Activated CD4-positive, alpha-beta memory T cell treated with anti-CD3 and anti-CD28 coated beads, Interleukin-2, amount 10 ng/mL, durations not matched to agents 7 days and 5 days (primary cell): ENCODE measurements at regions not wholly inside any gene's neighbourhood (a gene's known extent, or its start where the extent isn't known, plus 50 kb on each side); places are given as distances from the start of the nearest gene placed in this dataset.
A peak's percentile ranks its signal among the peaks of the same experiment; 100 is the strongest.
"Not testable (repeated sequence)": the region's sequence is repeated elsewhere in the genome, so short reads cannot be mapped to it uniquely, and the experiment has no call there.

ENCODE experiments used
- CTCF ChIA-PET: fragments of 350-600 bp; sonication (Branson Sonifier 250); formaldehyde crosslinking; loops from one replicate; lab custom pipeline; 2021; ENCODE audit warnings: antibody characterized with exemption, inconsistent platforms; lab: Charles Lee
- POLR2A ChIA-PET: fragments of 350-600 bp; sonication (Branson Sonifier 250); formaldehyde crosslinking; loops from one replicate; lab custom pipeline; 2021; ENCODE audit warnings: antibody characterized with exemption; lab: Charles Lee
- DNase-seq: peaks from one replicate; pipeline ENCODE4 v3.0.0-alpha.2; 2020
- H3K27ac Mint-ChIP-seq: one replicate; pipeline ENCODE4 v1.8.0; 2021; ENCODE audit warnings: mild to moderate bottlenecking, mixed read lengths
- H3K27me3 Mint-ChIP-seq: one replicate; pipeline ENCODE4 v1.8.0; 2021; ENCODE audit warnings: mixed read lengths
- H3K36me3 Mint-ChIP-seq: one replicate; pipeline ENCODE4 v1.8.0; 2021; ENCODE audit warnings: low read depth, mixed read lengths
- H3K4me1 Mint-ChIP-seq: one replicate; pipeline ENCODE4 v1.8.0; 2021; ENCODE audit warnings: mixed read lengths
- H3K4me3 Mint-ChIP-seq: one replicate; pipeline ENCODE4 v1.8.0; 2021; ENCODE audit warnings: mild to moderate bottlenecking, mixed read lengths
- H3K9me3 Mint-ChIP-seq: one replicate; pipeline ENCODE4 v1.8.0; 2021; ENCODE audit warnings: mixed read lengths

GRCh38 chr20:52306477-52306876 lies 114.9 kb upstream of the ZFP64 start:
- no peaks in the 10 kb centered on the region for H3K36me3 Mint-ChIP-seq
- H3K27ac Mint-ChIP-seq = no peak overlapping the region
- no peaks in the 10 kb centered on the region for H3K9me3 Mint-ChIP-seq
- no peaks in the 10 kb centered on the region for H3K27me3 Mint-ChIP-seq
- no peak for DNase-seq
- ChIA-PET CTCF (no interaction called here), POLR2A (interaction anchor here (0.7 to 1.2 kb wide), 3 partner anchors 13 to 909 kb away, joined by 3 read pairs; no protein-coding TSS in a partner anchor)
- no peak overlapping the region for H3K4me3 Mint-ChIP-seq
- peaks cover 20% of the 10 kb centered on the region for H3K4me1 Mint-ChIP-seq

DNA sequence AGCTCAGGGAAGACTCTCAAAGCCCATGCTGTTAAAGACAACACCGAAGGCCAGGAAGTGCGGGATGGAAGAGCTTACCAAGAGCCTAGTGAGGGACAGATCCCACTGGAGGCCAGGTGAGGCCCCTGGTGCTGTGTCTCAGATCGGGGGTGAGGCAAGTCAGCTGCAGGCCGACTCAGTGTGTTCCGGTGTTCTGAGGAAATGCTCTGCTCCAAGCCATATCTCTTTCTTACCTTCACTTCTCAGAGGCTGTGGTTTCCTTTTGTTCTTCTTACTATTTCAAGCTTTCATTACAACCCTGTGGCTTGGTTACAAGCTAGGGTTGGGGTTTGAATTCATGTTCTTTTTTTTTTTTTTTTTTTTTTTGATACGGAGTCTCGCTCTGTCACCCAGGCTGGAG lies 114.3 kb upstream of the ZFP64 start:
- H3K4me3 Mint-ChIP-seq = no peak overlapping the region
- H3K36me3 Mint-ChIP-seq = no peaks in the 10 kb centered on the region
- H3K9me3 Mint-ChIP-seq = no peaks in the 10 kb centered on the region
- ChIA-PET CTCF (interaction anchor here (0.6 kb wide), 1 partner anchor 32 kb away, joined by 3 read pairs; no protein-coding TSS in a partner anchor), POLR2A (interaction anchor here (0.7 to 1.2 kb wide), 3 partner anchors 12 to 909 kb away, joined by 3 read pairs; no protein-coding TSS in a partner anchor)
- peak overlapping the region; percentile 37 for H3K27ac Mint-ChIP-seq
- peak; percentile 26 for DNase-seq
- H3K4me1 Mint-ChIP-seq = peaks cover 20% of the 10 kb centered on the region
- H3K27me3 Mint-ChIP-seq = no peaks in the 10 kb centered on the region

DNA sequence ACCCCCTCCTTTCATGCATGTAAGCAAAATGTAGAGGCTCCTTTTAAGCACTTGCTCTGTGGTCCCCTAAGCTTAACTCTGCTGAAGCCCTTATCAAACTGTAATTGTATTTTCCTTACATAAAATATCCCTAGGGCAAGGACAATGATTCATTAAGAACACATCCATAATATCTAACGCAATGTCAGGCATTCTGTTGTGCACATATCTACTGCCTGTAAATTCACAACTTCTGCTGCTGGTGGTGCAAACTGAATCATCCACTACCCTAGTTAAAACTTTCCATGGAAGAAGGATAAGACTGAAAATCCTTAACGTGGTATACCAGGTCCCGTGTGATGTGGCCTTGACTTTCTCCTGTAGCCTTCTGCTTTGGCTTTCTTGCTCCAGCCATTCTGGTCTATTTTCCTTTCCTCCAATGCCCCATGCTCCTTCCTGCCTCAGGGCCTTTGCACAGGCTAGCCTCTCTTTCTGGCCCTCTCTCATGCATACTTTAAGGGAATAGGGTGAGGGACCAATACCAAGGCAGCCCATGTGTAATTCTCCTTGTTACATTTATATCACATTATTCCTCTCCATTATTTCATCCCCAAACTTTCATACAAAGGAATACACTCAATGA lies 113.6 kb upstream of the ZFP64 start:
- H3K27me3 Mint-ChIP-seq = no peaks in the 10 kb centered on the region

DNA sequence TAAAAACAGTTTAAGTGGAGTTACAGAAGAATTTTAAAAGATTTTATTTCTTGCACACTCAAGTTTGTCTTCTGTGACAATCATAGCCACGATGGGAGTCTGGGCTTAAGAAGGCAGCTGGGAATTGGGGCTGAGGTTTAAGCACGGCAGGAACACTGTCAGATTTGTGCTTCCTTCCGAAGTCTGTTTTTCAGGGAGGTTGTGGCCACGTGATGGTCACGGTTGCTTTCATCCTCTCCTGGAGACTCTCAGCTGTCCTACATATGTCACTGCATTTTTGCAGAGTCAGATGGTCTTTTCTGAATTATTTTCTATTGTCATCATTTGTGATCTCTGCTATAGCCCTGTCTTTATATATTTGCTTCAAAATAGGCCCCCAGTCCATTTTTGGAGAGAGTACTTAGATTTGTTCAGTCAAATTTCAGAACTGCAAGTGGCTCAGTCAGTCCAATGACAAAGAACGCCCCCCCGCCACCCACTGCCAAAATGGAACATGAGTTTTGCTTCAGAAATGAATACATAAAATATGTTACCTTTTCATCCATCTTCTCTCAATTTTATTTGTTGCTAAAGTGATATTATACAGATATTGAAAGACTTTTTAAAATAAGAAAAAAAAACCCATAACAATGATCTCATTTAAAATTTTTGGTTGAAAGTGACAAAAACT lies 111.8 kb upstream of the ZFP64 start:
- ChIA-PET CTCF (no interaction called here), POLR2A (no interaction called here)
- DNase-seq = no peak
- no peak overlapping the region for H3K4me3 Mint-ChIP-seq
- H3K9me3 Mint-ChIP-seq = no peaks in the 10 kb centered on the region
- H3K36me3 Mint-ChIP-seq = no peaks in the 10 kb centered on the region
- H3K27me3 Mint-ChIP-seq = no peaks in the 10 kb centered on the region
- no peak overlapping the region for H3K27ac Mint-ChIP-seq
- peaks cover 20% of the 10 kb centered on the region for H3K4me1 Mint-ChIP-seq

More for the DNA sequence above, 113.6 kb upstream of the ZFP64 start:
- H3K36me3 Mint-ChIP-seq = no peaks in the 10 kb centered on the region
- H3K9me3 Mint-ChIP-seq = no peaks in the 10 kb centered on the region
- H3K27ac Mint-ChIP-seq = no peak overlapping the region
- ChIA-PET POLR2A (interaction anchor here (1.2 kb wide), 1 partner anchor 910 kb away, joined by 3 read pairs; no protein-coding TSS in a partner anchor), CTCF (no interaction called here)
- peaks cover 20% of the 10 kb centered on the region for H3K4me1 Mint-ChIP-seq
- no peak for DNase-seq
- no peak overlapping the region for H3K4me3 Mint-ChIP-seq

DNA sequence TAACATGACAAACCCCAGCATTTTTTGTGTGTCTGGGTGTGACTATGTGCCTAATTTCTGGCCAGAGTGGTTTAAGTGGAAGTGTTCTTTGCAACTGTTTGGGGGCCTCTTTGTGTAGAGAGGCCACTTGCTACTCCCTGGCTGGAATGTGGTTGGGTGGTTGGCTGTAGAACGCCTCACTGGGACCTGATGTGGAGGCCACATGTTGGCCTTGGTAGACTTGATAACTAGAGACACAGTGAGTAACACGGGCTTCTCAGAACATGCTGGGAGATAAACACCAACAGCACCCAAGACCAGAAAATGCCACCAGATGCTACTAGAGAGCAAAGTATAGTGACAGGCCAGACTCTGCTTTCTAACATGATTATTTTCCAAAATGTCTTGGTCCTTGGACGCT lies 111.2 kb upstream of the ZFP64 start:
- no peak overlapping the region for H3K4me3 Mint-ChIP-seq

DNA sequence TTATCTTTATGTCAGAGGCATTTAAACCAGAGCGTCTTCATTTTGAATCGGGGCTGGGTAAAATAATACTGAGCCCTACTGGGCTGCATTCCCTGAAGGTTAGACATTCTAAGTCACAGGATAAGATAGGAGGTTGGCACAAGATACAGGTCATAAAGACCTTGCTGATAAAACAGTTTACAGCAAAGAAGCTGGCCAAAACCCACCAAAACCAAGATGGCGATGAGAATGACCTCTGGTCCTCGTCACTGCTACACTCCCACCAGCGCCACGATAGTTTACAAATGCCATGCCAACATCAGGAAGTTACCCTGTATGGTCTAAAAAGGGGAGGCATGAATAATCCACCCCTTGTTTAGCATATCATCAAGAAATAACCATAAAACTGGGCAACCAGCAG lies 110.5 kb upstream of the ZFP64 start:
- H3K27ac Mint-ChIP-seq, H3K27me3 Mint-ChIP-seq, H3K36me3 Mint-ChIP-seq, POLR2A ChIA-PET, DNase-seq, H3K4me3 Mint-ChIP-seq, H3K9me3 Mint-ChIP-seq, CTCF ChIA-PET: not testable (repeated sequence)
- H3K4me1 Mint-ChIP-seq = peaks cover 15% of the 10 kb centered on the region

More for the DNA sequence above, 111.2 kb upstream of the ZFP64 start:
- H3K36me3 Mint-ChIP-seq = no peaks in the 10 kb centered on the region
- ChIA-PET POLR2A (no interaction called here), CTCF (no interaction called here)
- no peaks in the 10 kb centered on the region for H3K9me3 Mint-ChIP-seq
- H3K27me3 Mint-ChIP-seq = no peaks in the 10 kb centered on the region
- H3K27ac Mint-ChIP-seq = no peak overlapping the region
- DNase-seq = no peak
- H3K4me1 Mint-ChIP-seq = peaks cover 20% of the 10 kb centered on the region

- no peaks in the 10 kb centered on the region for H3K27me3 Mint-ChIP-seq
- H3K4me3 Mint-ChIP-seq = no peak overlapping the region
- DNase-seq = no peak
- no peaks in the 10 kb centered on the region for H3K4me1 Mint-ChIP-seq
- CTCF ChIA-PET = interaction anchor here (1.3 to 1.5 kb wide), 2 partner anchors 17 to 167 kb away, joined by 4 to 6 read pairs; no protein-coding TSS in a partner anchor
- POLR2A ChIA-PET = no interaction called here
- no peaks in the 10 kb centered on the region for H3K9me3 Mint-ChIP-seq
- H3K27ac Mint-ChIP-seq = no peak overlapping the region
- H3K36me3 Mint-ChIP-seq = no peaks in the 10 kb centered on the region
These were observed 104.0 kb upstream of the ZFP64 start for GRCh38 chr20:52295556-52295955.

GRCh38 chr20:52294106-52294628 lies 102.6 kb upstream of the ZFP64 start:
- H3K9me3 Mint-ChIP-seq = no peaks in the 10 kb centered on the region

GRCh38 chr20:52291109-52291508 lies 99.5 kb upstream of the ZFP64 start:
- CTCF ChIA-PET = no interaction called here
- POLR2A ChIA-PET = no interaction called here
- no peaks in the 10 kb centered on the region for H3K4me1 Mint-ChIP-seq
- no peaks in the 10 kb centered on the region for H3K27me3 Mint-ChIP-seq
- no peak for DNase-seq
- H3K27ac Mint-ChIP-seq = no peak overlapping the region
- no peak overlapping the region for H3K4me3 Mint-ChIP-seq
- H3K9me3 Mint-ChIP-seq = no peaks in the 10 kb centered on the region
- H3K36me3 Mint-ChIP-seq = no peaks in the 10 kb centered on the region

More at GRCh38 chr20:52294106-52294628, 102.6 kb upstream of the ZFP64 start:
- H3K27ac Mint-ChIP-seq = no peak overlapping the region
- ChIA-PET POLR2A (interaction anchor here (1.0 kb wide), 1 partner anchor 12 kb away, joined by 3 read pairs; no protein-coding TSS in a partner anchor), CTCF (interaction anchor here (1.1 to 1.3 kb wide), 2 partner anchors 18 to 165 kb away, joined by 4 read pairs; no protein-coding TSS in a partner anchor)
- no peaks in the 10 kb centered on the region for H3K36me3 Mint-ChIP-seq
- no peaks in the 10 kb centered on the region for H3K27me3 Mint-ChIP-seq
- H3K4me3 Mint-ChIP-seq = no peak overlapping the region
- no peak for DNase-seq
- no peaks in the 10 kb centered on the region for H3K4me1 Mint-ChIP-seq

GRCh38 chr20:52290569-52290968 lies 99.0 kb upstream of the ZFP64 start:
- DNase-seq = no peak
- ChIA-PET POLR2A (no interaction called here), CTCF (no interaction called here)
- Mint-ChIP-seq H3K4me3 (no peak overlapping the region), H3K27ac (no peak overlapping the region), H3K9me3 (no peaks in the 10 kb centered on the region), H3K36me3 (no peaks in the 10 kb centered on the region), H3K27me3 (no peaks in the 10 kb centered on the region), H3K4me1 (no peaks in the 10 kb centered on the region)

DNA sequence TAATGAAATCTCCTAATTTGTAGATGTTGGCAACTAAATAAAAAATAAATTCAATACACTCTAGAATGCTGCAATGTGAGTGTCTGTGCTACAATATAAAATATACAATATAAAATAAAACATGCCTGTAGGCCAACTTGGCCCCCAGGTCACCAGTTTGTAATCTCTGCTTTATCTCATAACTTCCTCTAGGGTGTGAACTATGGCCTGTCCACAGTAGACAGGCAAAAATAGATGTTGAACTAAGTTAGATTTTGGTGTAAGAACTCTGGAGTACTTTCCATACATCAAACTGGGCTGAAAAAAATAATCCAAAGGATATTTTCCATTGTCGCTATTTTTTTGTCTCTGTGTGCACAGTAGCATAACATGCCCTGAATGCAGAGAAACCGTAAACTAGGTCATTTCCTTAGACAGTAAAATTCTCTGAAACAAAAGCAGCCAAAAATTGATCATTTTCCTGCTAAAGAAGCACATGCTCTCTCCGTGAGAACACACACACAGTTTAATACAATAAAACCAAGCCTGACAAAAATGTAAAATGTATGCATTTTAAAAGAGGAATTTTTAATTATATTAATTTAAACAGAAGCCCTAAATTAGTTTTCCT lies 98.5 kb upstream of the ZFP64 start:
- H3K27me3 Mint-ChIP-seq = peaks cover 2% of the 10 kb centered on the region
- H3K9me3 Mint-ChIP-seq = no peaks in the 10 kb centered on the region
- ChIA-PET CTCF (no interaction called here), POLR2A (no interaction called here)
- no peaks in the 10 kb centered on the region for H3K36me3 Mint-ChIP-seq
- H3K4me1 Mint-ChIP-seq = no peaks in the 10 kb centered on the region
- DNase-seq = no peak
- no peak overlapping the region for H3K27ac Mint-ChIP-seq
- no peak overlapping the region for H3K4me3 Mint-ChIP-seq

DNA sequence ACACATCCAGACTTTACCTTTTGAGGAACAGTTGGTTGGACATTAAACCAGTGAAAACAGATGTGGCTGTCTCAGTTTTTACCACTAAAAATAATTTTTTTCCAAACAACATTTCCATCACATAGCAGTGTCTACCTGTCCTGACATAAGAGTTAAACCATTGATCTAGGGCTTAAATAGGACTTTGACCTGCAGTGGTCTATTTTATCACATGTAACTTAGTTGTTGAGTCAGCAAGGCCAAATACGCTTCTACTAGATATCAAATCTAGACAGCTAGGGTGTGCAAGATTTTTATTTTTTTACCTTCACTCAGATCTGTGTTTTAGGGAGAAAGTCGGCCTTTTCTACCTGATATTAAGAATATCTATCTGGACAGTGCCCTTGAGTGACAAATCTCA lies 88.8 kb upstream of the ZFP64 start:
- POLR2A ChIA-PET = no interaction called here
- Mint-ChIP-seq H3K36me3 (no peaks in the 10 kb centered on the region), H3K4me1 (no peaks in the 10 kb centered on the region), H3K9me3 (no peaks in the 10 kb centered on the region), H3K27me3 (peaks cover 23% of the 10 kb centered on the region), H3K4me3 (no peak overlapping the region), H3K27ac (no peak overlapping the region)
- CTCF ChIA-PET = no interaction called here
- DNase-seq = no peak

- ChIA-PET CTCF (no interaction called here), POLR2A (no interaction called here)
- Mint-ChIP-seq H3K27ac (no peak overlapping the region), H3K27me3 (peaks cover 17% of the 10 kb centered on the region), H3K4me1 (no peaks in the 10 kb centered on the region), H3K9me3 (no peaks in the 10 kb centered on the region), H3K4me3 (no peak overlapping the region), H3K36me3 (no peaks in the 10 kb centered on the region)
- DNase-seq = no peak
These were observed 88.1 kb upstream of the ZFP64 start for GRCh38 chr20:52279706-52280105.
